Karpas-422 (cell line): ENCODE measurements at regions not wholly inside any gene's neighbourhood (a gene's known extent, or its start where the extent isn't known, plus 50 kb on each side); places are given as distances from the start of the nearest gene placed in this dataset.

Experiments
- DNase-seq: peaks from one replicate; pipeline ENCODE4 v3.0.0-alpha.2; 2015
- H2AFZ ChIP-seq: fragments of 200-600 bp; sonication (generic); 2 replicates; pipeline ENCODE4 v1.6.1; 2014; ENCODE audit warnings: antibody characterized with exemption, low read length, mixed read lengths
- H3K27ac ChIP-seq: fragments of 200-600 bp; sonication (generic); 2 replicates; pipeline ENCODE4 v1.5.1; 2014; ENCODE audit warnings: mild to moderate bottlenecking, low read length, moderate library complexity
- H3K27me3 ChIP-seq: fragments of 200-600 bp; sonication (generic); 2 replicates; pipeline ENCODE4 v1.6.1; 2014; ENCODE audit warnings: low read length, mixed read lengths
- H3K36me3 ChIP-seq: fragments of 200-600 bp; sonication (generic); 2 replicates; pipeline ENCODE4 v1.6.1; 2014; ENCODE audit warnings: low read length, mixed read lengths; ENCODE audit not compliant: insufficient read depth
- H3K4me1 ChIP-seq: fragments of 200-600 bp; sonication (generic); 2 replicates; pipeline ENCODE4 v1.6.1; 2014; ENCODE audit warnings: mild to moderate bottlenecking, low read length, mixed read lengths
- H3K4me2 ChIP-seq: fragments of 200-600 bp; sonication (generic); 2 replicates; pipeline ENCODE4 v1.6.1; 2014; ENCODE audit warnings: low read length, low read depth, mild to moderate bottlenecking; ENCODE audit not compliant: poor library complexity, severe bottlenecking
- H3K4me3 ChIP-seq: fragments of 200-600 bp; sonication (generic); 2 replicates; pipeline ENCODE4 v1.5.1; 2014; ENCODE audit warnings: mild to moderate bottlenecking, antibody characterized with exemption, low read length, mixed read lengths
- H3K79me2 ChIP-seq: fragments of 200-600 bp; sonication (generic); 2 replicates; pipeline ENCODE4 v1.6.1; 2014; ENCODE audit warnings: mild to moderate bottlenecking, low read length, mixed read lengths
- H3K9ac ChIP-seq: fragments of 200-600 bp; sonication (generic); 2 replicates; pipeline ENCODE4 v1.6.0; 2014; ENCODE audit warnings: low read length
- H3K9me2 ChIP-seq: fragments of 200-600 bp; sonication (generic), shearing (Covaris generic); replicated peaks from 2 replicates; pipeline ENCODE4 v1.6.0; 2014; ENCODE audit warnings: mild to moderate bottlenecking, low read length, moderate library complexity; ENCODE audit not compliant: insufficient read depth
- H3K9me3 ChIP-seq: fragments of 300-700, 200-600 bp; sonication (generic); 2 replicates; pipeline ENCODE4 v1.6.1; 2014; ENCODE audit warnings: low read length, mixed read lengths
- H4K20me1 ChIP-seq: fragments of 200-600 bp; sonication (generic); 2 replicates; pipeline ENCODE4 v1.6.1; 2014; ENCODE audit warnings: mild to moderate bottlenecking, antibody characterized with exemption, low read length, low read depth; ENCODE audit not compliant: insufficient read depth

- Histone ChIP-seq H3K27me3 (no peaks in the 10 kb centered on the region), H3K79me2 (no peaks in the 10 kb centered on the region), H2AFZ (no peak overlapping the region), H3K4me3 (no peak overlapping the region), H3K4me2 (no peak overlapping the region), H3K36me3 (no peaks in the 10 kb centered on the region), H3K27ac (no peak overlapping the region), H3K9me3 (peaks cover 24% of the 10 kb centered on the region), H3K9me2 (no peaks in the 10 kb centered on the region; the same call in 1 of the 2 replicates), H4K20me1 (no peaks in the 10 kb centered on the region), H3K4me1 (no peaks in the 10 kb centered on the region), H3K9ac (no peak overlapping the region)
- no peak for DNase-seq
Measured at GRCh38 chr20:52880259-52880658, 91.9 kb upstream of the TSHZ2 start.

- H3K4me2 ChIP-seq, result no peak overlapping the region
- H3K27me3 ChIP-seq, result no peaks in the 10 kb centered on the region
Measured at GRCh38 chr20:52874241-52874640, 97.9 kb upstream of the TSHZ2 start.

DNA sequence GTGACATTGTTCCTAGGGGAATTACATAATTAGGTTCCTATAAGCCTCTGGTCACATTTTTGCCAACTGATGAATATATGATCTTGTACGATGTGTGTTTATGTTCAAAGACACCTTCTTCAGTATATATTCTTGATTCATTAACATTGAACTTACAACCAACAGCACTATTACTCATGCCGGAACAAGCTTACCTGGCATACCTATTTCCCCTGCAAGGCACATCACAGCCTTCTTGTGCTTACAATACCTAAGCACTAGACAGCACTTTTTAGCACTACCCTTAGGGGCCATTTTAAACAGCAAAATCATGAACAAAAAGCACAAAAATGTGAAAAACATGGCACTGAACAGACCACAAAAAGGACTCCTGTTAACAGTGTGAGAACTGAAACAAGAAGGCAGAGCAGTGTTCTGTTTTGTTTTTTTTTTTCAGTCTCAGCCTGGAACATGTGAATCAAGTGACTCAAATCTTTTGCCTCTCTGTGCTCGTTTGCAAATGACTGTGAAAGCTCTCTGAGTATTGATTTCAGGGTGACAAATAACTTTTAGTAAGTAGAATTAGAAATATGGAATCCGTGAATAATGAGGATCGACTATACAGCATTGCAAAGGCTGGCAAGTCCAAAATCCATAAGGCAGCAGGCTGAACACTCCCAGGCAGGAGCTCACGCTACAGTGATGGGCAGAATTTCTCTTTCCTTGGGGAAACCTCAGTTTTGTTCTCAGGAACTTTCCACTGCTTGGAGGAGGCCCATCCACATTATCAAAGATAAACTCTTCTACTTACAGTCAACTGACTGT, 102.3 kb upstream of the TSHZ2 start:
- no peaks in the 10 kb centered on the region for H3K27me3 ChIP-seq
- H3K9me2 ChIP-seq, result no peaks in the 10 kb centered on the region
- peaks cover 6% of the 10 kb centered on the region for H3K9me3 ChIP-seq
- no peaks in the 10 kb centered on the region for H4K20me1 ChIP-seq
- no peak overlapping the region for H3K27ac ChIP-seq
- H2AFZ ChIP-seq, result no peak overlapping the region
- no peak overlapping the region for H3K4me2 ChIP-seq
- no peaks in the 10 kb centered on the region for H3K36me3 ChIP-seq
- H3K9ac ChIP-seq, result no peak overlapping the region
- no peak overlapping the region for H3K4me3 ChIP-seq
- H3K79me2 ChIP-seq, result no peaks in the 10 kb centered on the region
- no peak for DNase-seq
- no peaks in the 10 kb centered on the region for H3K4me1 ChIP-seq

More at GRCh38 chr20:52874241-52874640, 97.9 kb upstream of the TSHZ2 start:
- no peaks in the 10 kb centered on the region for H3K79me2 ChIP-seq
- H3K9ac ChIP-seq, result no peak overlapping the region
- H4K20me1 ChIP-seq, result no peaks in the 10 kb centered on the region
- peaks cover 25% of the 10 kb centered on the region for H3K9me3 ChIP-seq
- H3K27ac ChIP-seq, result no peak overlapping the region
- H3K9me2 ChIP-seq, result no peaks in the 10 kb centered on the region; the same call in 1 of the 2 replicates
- H3K36me3 ChIP-seq, result no peaks in the 10 kb centered on the region
- H3K4me1 ChIP-seq, result no peaks in the 10 kb centered on the region
- DNase-seq, result no peak
- H2AFZ ChIP-seq, result no peak overlapping the region
- no peak overlapping the region for H3K4me3 ChIP-seq

DNA sequence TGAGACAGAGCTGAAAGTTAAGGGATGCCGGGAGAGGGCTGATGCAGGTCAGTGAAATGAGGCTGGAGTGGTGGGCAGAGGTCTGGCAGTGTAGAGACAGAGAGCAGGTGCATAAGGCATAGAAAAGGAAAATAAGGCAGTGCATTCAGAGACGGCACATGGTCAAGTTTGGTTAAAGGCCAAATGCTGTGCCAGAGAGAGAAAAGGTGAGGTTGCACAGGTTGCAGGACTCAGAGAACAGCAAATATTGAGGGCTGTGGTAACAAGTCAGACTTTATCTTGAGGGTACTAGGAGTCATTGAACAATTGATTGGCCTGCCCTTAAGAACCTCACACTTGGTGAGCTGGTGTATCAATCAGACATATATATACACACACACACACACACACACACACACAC, 102.9 kb upstream of the TSHZ2 start:
- Histone ChIP-seq H3K4me1 (no peaks in the 10 kb centered on the region), H3K9ac (no peak overlapping the region), H3K9me2 (no peaks in the 10 kb centered on the region), H3K4me2 (no peak overlapping the region), H3K36me3 (no peaks in the 10 kb centered on the region), H3K79me2 (no peaks in the 10 kb centered on the region), H3K9me3 (peaks cover 3% of the 10 kb centered on the region), H3K27ac (no peak overlapping the region), H3K27me3 (no peaks in the 10 kb centered on the region), H2AFZ (no peak overlapping the region), H3K4me3 (no peak overlapping the region), H4K20me1 (no peaks in the 10 kb centered on the region)
- no peak for DNase-seq

- H4K20me1 ChIP-seq, result no peaks in the 10 kb centered on the region
- H2AFZ ChIP-seq, result no peak overlapping the region
- H3K4me1 ChIP-seq, result no peaks in the 10 kb centered on the region
- no peak overlapping the region for H3K4me2 ChIP-seq
- no peaks in the 10 kb centered on the region for H3K79me2 ChIP-seq
- H3K27me3 ChIP-seq, result no peaks in the 10 kb centered on the region
- H3K27ac ChIP-seq, result no peak overlapping the region
- no peaks in the 10 kb centered on the region; the same call in none of the 2 replicates for H3K9me3 ChIP-seq
- H3K4me3 ChIP-seq, result no peak overlapping the region
- DNase-seq, result no peak
- no peaks in the 10 kb centered on the region for H3K36me3 ChIP-seq
- H3K9me2 ChIP-seq, result no peaks in the 10 kb centered on the region
- no peak overlapping the region for H3K9ac ChIP-seq
Measured at GRCh38 chr20:52867305-52867704, 104.9 kb upstream of the TSHZ2 start.

GRCh38 chr20:52864916-52865605, 107.1 kb upstream of the TSHZ2 start:
- Histone ChIP-seq H3K9me2 (no peaks in the 10 kb centered on the region), H4K20me1 (no peaks in the 10 kb centered on the region), H3K4me3 (no peak overlapping the region), H3K4me1 (no peaks in the 10 kb centered on the region), H3K9ac (no peak overlapping the region), H3K27me3 (no peaks in the 10 kb centered on the region), H3K27ac (no peak overlapping the region), H3K36me3 (no peaks in the 10 kb centered on the region), H2AFZ (no peak overlapping the region), H3K9me3 (no peaks in the 10 kb centered on the region; the same call in none of the 2 replicates), H3K79me2 (no peaks in the 10 kb centered on the region), H3K4me2 (no peak overlapping the region)
- no peak for DNase-seq

GRCh38 chr20:52859156-52859876, 112.8 kb upstream of the TSHZ2 start:
- H3K36me3 ChIP-seq, result no peaks in the 10 kb centered on the region
- no peaks in the 10 kb centered on the region for H3K9me2 ChIP-seq
- no peaks in the 10 kb centered on the region; the same call in none of the 2 replicates for H3K9me3 ChIP-seq
- no peak for DNase-seq
- no peak overlapping the region for H3K4me2 ChIP-seq
- no peaks in the 10 kb centered on the region for H3K27me3 ChIP-seq
- H3K4me1 ChIP-seq, result no peaks in the 10 kb centered on the region
- H3K9ac ChIP-seq, result no peak overlapping the region
- H4K20me1 ChIP-seq, result no peaks in the 10 kb centered on the region
- H2AFZ ChIP-seq, result no peak overlapping the region
- H3K27ac ChIP-seq, result no peak overlapping the region
- no peak overlapping the region for H3K4me3 ChIP-seq
- no peaks in the 10 kb centered on the region for H3K79me2 ChIP-seq

GRCh38 chr20:52852714-52853113, 119.4 kb upstream of the TSHZ2 start:
- Histone ChIP-seq H3K36me3 (no peaks in the 10 kb centered on the region), H3K9me3 (peaks cover 8% of the 10 kb centered on the region), H2AFZ (no peak overlapping the region), H3K27ac (no peak overlapping the region), H3K27me3 (no peaks in the 10 kb centered on the region), H3K4me3 (no peak overlapping the region), H3K79me2 (no peaks in the 10 kb centered on the region), H4K20me1 (no peaks in the 10 kb centered on the region), H3K4me2 (no peak overlapping the region), H3K4me1 (no peaks in the 10 kb centered on the region), H3K9me2 (no peaks in the 10 kb centered on the region), H3K9ac (no peak overlapping the region)
- DNase-seq, result no peak
